ENCODE measurements at regions not wholly inside any gene's neighbourhood (a gene's known extent, or its start where the extent isn't known, plus 50 kb on each side); places are given as distances from the start of the nearest gene placed in this dataset.
"Not testable (repeated sequence)": the region's sequence is repeated elsewhere in the genome, so short reads cannot be mapped to it uniquely, and the experiment has no call there.

- POLR2A ChIA-PET = no interaction called here
- CTCF ChIA-PET = no interaction called here
- DNase-seq (ENCODE audit: extremely low spot score) = no peak
- no peak for TF ChIP-seq CTCF (IDR thresholded peaks at IDR 0.05; ENCODE audit: control extremely low read depth, extremely low read depth, low read depth, missing control alignments)
These were observed 172.6 kb downstream of the ACTRT1 start for GRCh38 chrX:127879585-127879984.

- no peak for TF ChIP-seq CTCF (IDR thresholded peaks at IDR 0.05; ENCODE audit: control extremely low read depth, extremely low read depth, low read depth, missing control alignments)
- POLR2A ChIA-PET = no interaction called here
- no peak for DNase-seq (ENCODE audit: extremely low spot score)
- CTCF ChIA-PET = no interaction called here
These were observed 174.9 kb downstream of the ACTRT1 start for GRCh38 chrX:127877318-127877717.

- TF ChIP-seq CTCF (IDR thresholded peaks at IDR 0.05; ENCODE audit: control extremely low read depth, extremely low read depth, low read depth, missing control alignments) = no peak
- CTCF ChIA-PET = no interaction called here
- DNase-seq (ENCODE audit: extremely low spot score) = no peak
- POLR2A ChIA-PET = no interaction called here
These were observed 178.6 kb downstream of the ACTRT1 start for GRCh38 chrX:127873637-127874036.

- DNase-seq (ENCODE audit: extremely low spot score); POLR2A ChIA-PET; CTCF ChIA-PET: not testable (repeated sequence)
These were observed 185.3 kb downstream of the ACTRT1 start for GRCh38 chrX:127866857-127867256.

GRCh38 chrX:127861611-127862010, 190.6 kb downstream of the ACTRT1 start:
- ChIA-PET POLR2A (no interaction called here), CTCF (no interaction called here)
- no peak for DNase-seq (ENCODE audit: extremely low spot score)
- TF ChIP-seq CTCF (IDR thresholded peaks at IDR 0.05; ENCODE audit: control extremely low read depth, extremely low read depth, low read depth, missing control alignments) = no peak

Data from GM10248 (cell line).